A549 (cell line): ENCODE measurements at regions not wholly inside any gene's neighbourhood (a gene's known extent, or its start where the extent isn't known, plus 50 kb on each side); places are given as distances from the start of the nearest gene placed in this dataset.

Experiments used
- ATAC-seq, 2 experiments: fragments of 200-7000 bp in 1 of 2; fragments of >200 bp in 1 of 2; cut with Nextera tagmentation in 1 of 2; cut with Tn5 transposase in 1 of 2; 3 replicates each; pipeline versions ENCODE4 v1.8.0 to v1.9.1; 2018 to 2020; ENCODE audit warnings: mild to moderate bottlenecking in 1 of 2, moderate library complexity in 1 of 2
- CTCF ChIA-PET: fragments of 300-600 bp; sonication (Branson Sonifier 250); formaldehyde crosslinking; extraction: SDS; loops from one replicate; lab custom pipeline; 2021; ENCODE audit warnings: antibody characterized with exemption, inconsistent platforms; lab: Yijun Ruan, JAX
- POLR2A ChIA-PET: fragments of 350-600 bp; formaldehyde crosslinking; extraction: SDS; loops from one replicate; lab custom pipeline; 2021; ENCODE audit warnings: antibody characterized with exemption, inconsistent platforms; lab: Yijun Ruan, JAX
- DNase-seq, 2 experiments: peaks; one replicate each; pipeline versions ENCODE4 v3.0.0 to v3.0.0-alpha.2; 2011 to 2016; ENCODE audit warnings: low read depth in 1 of 2, low spot score in 1 of 2
- FAIRE-seq: peaks from 2 replicates; lab custom pipeline; 2011; peaks lifted over from hg19 to GRCh38; lab: Jason Lieb, UNC
- H3K27ac ChIP-seq, 2 experiments: fragments of >200 bp; sonication (Bioruptor Twin); formaldehyde crosslinking; 3 replicates each; pipeline ENCODE4 v1.5.1; 2016 to 2017
- H3K4me1 ChIP-seq: fragments of >200 bp; sonication (Bioruptor Twin); formaldehyde crosslinking; 3 replicates; pipeline ENCODE4 v1.6.1; 2016
- H3K4me2 ChIP-seq: fragments of >200 bp; sonication (Bioruptor Twin); formaldehyde crosslinking; 3 replicates; pipeline ENCODE4 v1.6.1; 2016
- H3K4me3 ChIP-seq: fragments of >200 bp; sonication (Bioruptor Twin); formaldehyde crosslinking; 3 replicates; pipeline ENCODE4 v1.5.1; 2016
- H3K9me3 ChIP-seq: fragments of >200 bp; sonication (Bioruptor Twin); formaldehyde crosslinking; 3 replicates; pipeline ENCODE4 v1.6.1; 2016
- CBX2 ChIP-seq: fragments of 200-600 bp; sonication (generic); IDR thresholded peaks from 2 replicates; pipeline ENCODE4 v1.6.1; 2016; ENCODE audit warnings: low read depth, mild to moderate bottlenecking, borderline replicate concordance
- CHD2 ChIP-seq: fragments of 150-350 bp; IDR thresholded peaks from 2 replicates; pipeline ENCODE4 v1.6.1; 2014; ENCODE audit warnings: low read length; ENCODE audit not compliant: partially characterized antibody
- EHMT2 ChIP-seq: fragments of 200-600 bp; sonication (generic); IDR thresholded peaks from 2 replicates; pipeline ENCODE4 v1.6.1; 2016; ENCODE audit warnings: antibody characterized with exemption, low read depth, mild to moderate bottlenecking, moderate library complexity
- FOSB ChIP-seq: fragments of 250-450 bp; sonication (Bioruptor Pico); IDR thresholded peaks from 2 replicates; pipeline ENCODE4 v1.5.0; 2020; ENCODE audit warnings: mild to moderate bottlenecking, moderate library complexity
- FOXS1 ChIP-seq: fragments of 250-450 bp; sonication (Bioruptor Pico); IDR thresholded peaks from 2 replicates; pipeline ENCODE4 v1.5.0; 2020; ENCODE audit warnings: mild to moderate bottlenecking, moderate library complexity
- GATA3 ChIP-seq: IDR thresholded peaks from 2 replicates; pipeline ENCODE4 v1.6.1; 2012; ENCODE audit warnings: borderline replicate concordance
- HDAC2 ChIP-seq: fragments of 200-600 bp; sonication (generic); IDR thresholded peaks from 2 replicates; pipeline ENCODE4 v1.6.1; 2016
- HOXA7 ChIP-seq: fragments of 250-450 bp; sonication (Bioruptor Pico); IDR thresholded peaks from 2 replicates; pipeline ENCODE4 v1.5.0; 2020; ENCODE audit warnings: mild to moderate bottlenecking, moderate library complexity
- JUN ChIP-seq, 2 experiments: fragments of >200 bp; sonication (Bioruptor Twin); formaldehyde crosslinking; IDR thresholded peaks; 2 replicates in 1 of 2; 3 replicates in 1 of 2; pipeline ENCODE4 v1.6.1; 2016 to 2017
- JUNB ChIP-seq: fragments of >200 bp; sonication (Bioruptor Twin); formaldehyde crosslinking; IDR thresholded peaks from 2 replicates; pipeline ENCODE4 v1.6.1; 2016
- MAFK ChIP-seq: fragments of 450-650 bp; IDR thresholded peaks from 2 replicates; pipeline ENCODE4 v1.6.1; 2014; ENCODE audit not compliant: partially characterized antibody
- NFE2L2 ChIP-seq: fragments of 150-350 bp; conservative IDR thresholded peaks from 2 replicates; pipeline ENCODE4 v1.6.1; 2014; ENCODE audit warnings: low read length
- RARB ChIP-seq: fragments of 250-450 bp; sonication (Bioruptor Pico); IDR thresholded peaks from 2 replicates; pipeline ENCODE4 v1.8.0; 2021; ENCODE audit warnings: mild to moderate bottlenecking, moderate library complexity
- RFX5 ChIP-seq: fragments of 450-650 bp; IDR thresholded peaks from 2 replicates; pipeline ENCODE4 v1.7.1; 2014; ENCODE audit warnings: antibody characterized with exemption, mild to moderate bottlenecking, moderate library complexity
- RNF2 ChIP-seq: fragments of 200-600 bp; sonication (generic); IDR thresholded peaks from 2 replicates; pipeline ENCODE4 v1.6.1; 2016; ENCODE audit warnings: low read depth, mild to moderate bottlenecking, antibody characterized with exemption, moderate library complexity, borderline replicate concordance
- TP53 ChIP-seq: fragments of 250-450 bp; sonication (Bioruptor Pico); IDR thresholded peaks from 2 replicates; pipeline ENCODE4 v1.5.0; 2021; ENCODE audit warnings: mild to moderate bottlenecking, moderate library complexity
- WGBS: methylation state at CpG from one replicate; pipeline ENCODE4 v1.1.6; 2017; ENCODE audit errors: missing lambda C conversion rate; 5-methylcytosine and 5-hydroxymethylcytosine counted together
- small RNA-seq, 6 experiments: library from RNA; depleted of rRNA; stranded (forward); fragments of <200 nt; gene quantifications; one replicate each; pipeline ENCODE3, GENCODE V24; 2012
- TF ChIP-seq, protein P1 (sequence below): IDR thresholded peaks from 2 replicates; pipeline ENCODE4 v1.6.1; 2012
- TF ChIP-seq, protein P2 (sequence below): fragments of >200 bp; sonication (Bioruptor Twin); formaldehyde crosslinking; IDR thresholded peaks from 3 replicates; pipeline ENCODE4 v1.5.1; 2016
- TF ChIP-seq, protein P3 (sequence below): fragments of 150-350 bp; IDR thresholded peaks from 2 replicates; pipeline ENCODE4 v1.6.1; 2014; ENCODE audit warnings: low read depth, mild to moderate bottlenecking, low read length
- TF ChIP-seq, protein P4 (sequence below): fragments of >200 bp; sonication (Bioruptor Twin); formaldehyde crosslinking; IDR thresholded peaks from 3 replicates; pipeline ENCODE4 v1.6.1; 2016
- TF ChIP-seq, protein P5 (sequence below): fragments of 250-450 bp; sonication (Bioruptor Pico); IDR thresholded peaks from 2 replicates; pipeline ENCODE4 v1.5.0; 2021; ENCODE audit warnings: mild to moderate bottlenecking, moderate library complexity, borderline replicate concordance

DNA sequence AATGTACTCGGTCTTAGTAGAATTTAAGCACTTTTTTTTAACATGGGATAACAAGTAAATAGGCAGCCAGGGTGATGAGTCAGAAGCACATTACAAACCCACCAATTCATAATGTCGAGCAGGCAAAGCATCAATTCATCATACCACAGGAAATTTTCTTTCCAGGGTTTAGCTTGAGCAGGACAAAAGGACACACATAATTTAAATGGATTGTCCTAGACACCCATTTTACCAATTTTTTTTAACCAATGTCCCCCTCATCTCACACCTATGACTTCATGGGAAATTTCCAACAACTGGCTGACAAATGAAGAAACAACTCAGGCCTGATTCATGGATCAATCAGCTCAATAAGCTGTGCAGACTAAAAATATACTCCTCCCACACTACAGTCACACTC lies 58.8 kb upstream of the FOXG1 start:
- CTCF ChIA-PET = interaction anchor here (0.9 kb wide), 1 partner anchor 43 kb away, joined by 3 read pairs; no protein-coding TSS in a partner anchor

DNA sequence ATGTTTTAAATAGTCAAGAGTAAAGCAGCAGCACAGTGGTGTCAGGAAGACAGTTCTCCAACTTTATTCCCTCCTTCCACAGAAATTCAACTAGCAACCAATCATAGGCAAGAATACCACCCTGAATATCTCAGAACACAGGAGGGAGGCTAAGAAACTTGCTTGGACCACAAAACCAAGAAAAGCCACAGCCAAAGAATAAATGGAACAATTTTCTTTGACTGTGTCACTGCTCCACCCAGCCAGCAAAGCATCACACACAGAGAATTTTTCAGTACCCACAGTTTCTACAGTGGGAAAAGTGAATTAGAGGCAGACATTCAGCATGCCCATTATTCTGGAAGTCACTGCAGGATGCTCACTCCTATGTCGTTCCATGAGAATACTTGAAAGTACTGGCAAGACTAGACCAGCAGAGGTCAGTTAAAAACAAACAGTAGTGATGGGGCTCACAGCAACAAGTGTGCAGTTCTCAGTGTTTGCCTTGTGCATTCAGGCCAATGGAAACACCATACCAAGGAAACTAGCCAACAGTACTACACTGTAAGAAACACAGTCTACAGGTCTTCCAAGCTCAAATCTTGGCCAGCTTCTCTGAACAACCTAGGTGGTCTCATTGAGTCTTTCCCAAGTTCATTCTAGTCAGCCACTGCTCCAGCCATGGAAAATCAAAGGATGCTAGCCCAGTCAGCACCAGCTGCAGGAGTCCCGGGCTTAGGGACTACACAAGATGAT lies 56.8 kb upstream of the FOXG1 start:
- TF ChIP-seq HDAC2 (no peak), NFE2L2 (no peak), TP53 (CRISPR knock-in tag) (no peak), EHMT2 (no peak), GATA3 (no peak), FOSB (CRISPR knock-in tag) (no peak), CHD2 (no peak), MAFK (no peak), JUNB (no peak), JUN (IDR thresholded peaks at IDR 0.05) (no peak), HOXA7 (no peak)
- no peak overlapping the region for H3K4me2 ChIP-seq
- WGBS = 3% methylated on average over 2 of the region's 2 CpGs
- CTCF ChIA-PET = no interaction called here
- H3K27ac ChIP-seq = no peak overlapping the region
- ATAC-seq = no peak
- FAIRE-seq = no peak
- DNase-seq = no peak
- H3K4me3 ChIP-seq = no peak overlapping the region
- 0 out of 3 replicates have a peak, but pooled peaks cover 3% of the 10 kb centered on the region for H3K9me3 ChIP-seq
- POLR2A ChIA-PET = no interaction called here
- H3K4me1 ChIP-seq = no peaks in the 10 kb centered on the region

More for the DNA sequence above, 58.8 kb upstream of the FOXG1 start:
- DNase-seq (no peak), FAIRE-seq (no peak), ATAC-seq (no peak)
- POLR2A ChIA-PET = no interaction called here
- 25% methylated on average over 2 of the region's 2 CpGs for WGBS
- no peak overlapping the region for H3K4me2 ChIP-seq
- no peak overlapping the region for H3K27ac ChIP-seq
- TF ChIP-seq, protein P1, sequence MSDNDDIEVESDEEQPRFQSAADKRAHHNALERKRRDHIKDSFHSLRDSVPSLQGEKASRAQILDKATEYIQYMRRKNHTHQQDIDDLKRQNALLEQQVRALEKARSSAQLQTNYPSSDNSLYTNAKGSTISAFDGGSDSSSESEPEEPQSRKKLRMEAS = no peak
- no peak for TF ChIP-seq FOXS1 (CRISPR knock-in tag)
- TF ChIP-seq, protein P2, sequence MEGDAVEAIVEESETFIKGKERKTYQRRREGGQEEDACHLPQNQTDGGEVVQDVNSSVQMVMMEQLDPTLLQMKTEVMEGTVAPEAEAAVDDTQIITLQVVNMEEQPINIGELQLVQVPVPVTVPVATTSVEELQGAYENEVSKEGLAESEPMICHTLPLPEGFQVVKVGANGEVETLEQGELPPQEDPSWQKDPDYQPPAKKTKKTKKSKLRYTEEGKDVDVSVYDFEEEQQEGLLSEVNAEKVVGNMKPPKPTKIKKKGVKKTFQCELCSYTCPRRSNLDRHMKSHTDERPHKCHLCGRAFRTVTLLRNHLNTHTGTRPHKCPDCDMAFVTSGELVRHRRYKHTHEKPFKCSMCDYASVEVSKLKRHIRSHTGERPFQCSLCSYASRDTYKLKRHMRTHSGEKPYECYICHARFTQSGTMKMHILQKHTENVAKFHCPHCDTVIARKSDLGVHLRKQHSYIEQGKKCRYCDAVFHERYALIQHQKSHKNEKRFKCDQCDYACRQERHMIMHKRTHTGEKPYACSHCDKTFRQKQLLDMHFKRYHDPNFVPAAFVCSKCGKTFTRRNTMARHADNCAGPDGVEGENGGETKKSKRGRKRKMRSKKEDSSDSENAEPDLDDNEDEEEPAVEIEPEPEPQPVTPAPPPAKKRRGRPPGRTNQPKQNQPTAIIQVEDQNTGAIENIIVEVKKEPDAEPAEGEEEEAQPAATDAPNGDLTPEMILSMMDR = no peak
- TF ChIP-seq, protein P3, sequence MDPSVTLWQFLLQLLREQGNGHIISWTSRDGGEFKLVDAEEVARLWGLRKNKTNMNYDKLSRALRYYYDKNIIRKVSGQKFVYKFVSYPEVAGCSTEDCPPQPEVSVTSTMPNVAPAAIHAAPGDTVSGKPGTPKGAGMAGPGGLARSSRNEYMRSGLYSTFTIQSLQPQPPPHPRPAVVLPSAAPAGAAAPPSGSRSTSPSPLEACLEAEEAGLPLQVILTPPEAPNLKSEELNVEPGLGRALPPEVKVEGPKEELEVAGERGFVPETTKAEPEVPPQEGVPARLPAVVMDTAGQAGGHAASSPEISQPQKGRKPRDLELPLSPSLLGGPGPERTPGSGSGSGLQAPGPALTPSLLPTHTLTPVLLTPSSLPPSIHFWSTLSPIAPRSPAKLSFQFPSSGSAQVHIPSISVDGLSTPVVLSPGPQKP = no peak
- TF ChIP-seq, protein P4, sequence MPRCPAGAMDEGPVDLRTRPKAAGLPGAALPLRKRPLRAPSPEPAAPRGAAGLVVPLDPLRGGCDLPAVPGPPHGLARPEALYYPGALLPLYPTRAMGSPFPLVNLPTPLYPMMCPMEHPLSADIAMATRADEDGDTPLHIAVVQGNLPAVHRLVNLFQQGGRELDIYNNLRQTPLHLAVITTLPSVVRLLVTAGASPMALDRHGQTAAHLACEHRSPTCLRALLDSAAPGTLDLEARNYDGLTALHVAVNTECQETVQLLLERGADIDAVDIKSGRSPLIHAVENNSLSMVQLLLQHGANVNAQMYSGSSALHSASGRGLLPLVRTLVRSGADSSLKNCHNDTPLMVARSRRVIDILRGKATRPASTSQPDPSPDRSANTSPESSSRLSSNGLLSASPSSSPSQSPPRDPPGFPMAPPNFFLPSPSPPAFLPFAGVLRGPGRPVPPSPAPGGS = no peak
- TF ChIP-seq RFX5 = no peak
- no peak for TF ChIP-seq FOSB (CRISPR knock-in tag)
- TF ChIP-seq RARB (CRISPR knock-in tag) = no peak
- TF ChIP-seq RNF2 = no peak
- TF ChIP-seq NFE2L2 = no peak
- TF ChIP-seq, protein P5, sequence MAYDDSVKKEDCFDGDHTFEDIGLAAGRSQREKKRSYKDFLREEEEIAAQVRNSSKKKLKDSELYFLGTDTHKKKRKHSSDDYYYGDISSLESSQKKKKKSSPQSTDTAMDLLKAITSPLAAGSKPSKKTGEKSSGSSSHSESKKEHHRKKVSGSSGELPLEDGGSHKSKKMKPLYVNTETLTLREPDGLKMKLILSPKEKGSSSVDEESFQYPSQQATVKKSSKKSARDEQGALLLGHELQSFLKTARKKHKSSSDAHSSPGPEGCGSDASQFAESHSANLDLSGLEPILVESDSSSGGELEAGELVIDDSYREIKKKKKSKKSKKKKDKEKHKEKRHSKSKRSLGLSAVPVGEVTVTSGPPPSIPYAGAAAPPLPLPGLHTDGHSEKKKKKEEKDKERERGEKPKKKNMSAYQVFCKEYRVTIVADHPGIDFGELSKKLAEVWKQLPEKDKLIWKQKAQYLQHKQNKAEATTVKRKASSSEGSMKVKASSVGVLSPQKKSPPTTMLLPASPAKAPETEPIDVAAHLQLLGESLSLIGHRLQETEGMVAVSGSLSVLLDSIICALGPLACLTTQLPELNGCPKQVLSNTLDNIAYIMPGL (CRISPR knock-in tag) = no peak
- no peak for TF ChIP-seq CBX2
- no peak for TF ChIP-seq HDAC2
- TF ChIP-seq, all 56 proteins: peak for 0
- no peaks in the 10 kb centered on the region for H3K4me1 ChIP-seq
- H3K4me3 ChIP-seq = no peak overlapping the region
- H3K9me3 ChIP-seq = 0 out of 3 replicates have a peak, but pooled peaks cover 3% of the 10 kb centered on the region

Small RNA genes lying in the stretch of these regions (small RNA-seq; reads per million reads assigned to genes)
- gene EIF4A1P12 (0 reads per million in 6 experiments), gene MIR3171 (0 reads per million in 6 experiments), gene MIR4307 (0 reads per million in 6 experiments)
